ENCODE measurements at regions not wholly inside any gene's neighbourhood (a gene's known extent, or its start where the extent isn't known, plus 50 kb on each side); places are given as distances from the start of the nearest gene placed in this dataset.

GRCh38 chr3:178028933-178029332 is 507.3 kb upstream of the KCNMB2 start:
- H3K4me1 ChIP-seq: no peaks in the 10 kb centered on the region
- no peaks in the 10 kb centered on the region for H3K27me3 ChIP-seq
- no peak overlapping the region for H3K27ac ChIP-seq
- no peaks in the 10 kb centered on the region for H3K36me3 ChIP-seq
- H3K9me3 ChIP-seq: no peaks in the 10 kb centered on the region
- DNase-seq (ENCODE audit: low spot score in 2 of 2): no peak
- TF ChIP-seq CTCF (IDR thresholded peaks at IDR 0.05) (no peak), POLR2A (IDR thresholded peaks at IDR 0.05) (no peak), POLR2AphosphoS5 (IDR thresholded peaks at IDR 0.05) (no peak)
- no peak overlapping the region for H3K4me3 ChIP-seq
- intact Hi-C loops (cut with DNase I; ENCODE audit: low total_unique reads): no loop called here

- Histone ChIP-seq H3K9me3 (no peaks in the 10 kb centered on the region), H3K36me3 (no peaks in the 10 kb centered on the region), H3K27me3 (no peaks in the 10 kb centered on the region), H3K4me1 (no peaks in the 10 kb centered on the region), H3K4me3 (no peak overlapping the region), H3K27ac (no peak overlapping the region)
- intact Hi-C loops (cut with DNase I; ENCODE audit: low total_unique reads): no loop called here
- TF ChIP-seq CTCF (IDR thresholded peaks at IDR 0.05) (no peak), POLR2AphosphoS5 (IDR thresholded peaks at IDR 0.05) (no peak), POLR2A (IDR thresholded peaks at IDR 0.05) (no peak)
- no peak for DNase-seq (ENCODE audit: low spot score in 2 of 2)
Measured at GRCh38 chr3:178036451-178037144, 499.6 kb upstream of the KCNMB2 start.

GRCh38 chr3:178041931-178042330 is 494.3 kb upstream of the KCNMB2 start:
- intact Hi-C loops (cut with DNase I; ENCODE audit: low total_unique reads): no loop called here
- Histone ChIP-seq H3K36me3 (no peaks in the 10 kb centered on the region), H3K4me3 (no peak overlapping the region), H3K4me1 (no peaks in the 10 kb centered on the region), H3K27me3 (no peaks in the 10 kb centered on the region), H3K27ac (no peak overlapping the region), H3K9me3 (no peaks in the 10 kb centered on the region)
- TF ChIP-seq CTCF (IDR thresholded peaks at IDR 0.05) (no peak), POLR2AphosphoS5 (IDR thresholded peaks at IDR 0.05) (no peak), POLR2A (IDR thresholded peaks at IDR 0.05) (no peak)
- DNase-seq (ENCODE audit: low spot score in 2 of 2): no peak

GRCh38 chr3:178042376-178042775 is 493.9 kb upstream of the KCNMB2 start:
- intact Hi-C loops (cut with DNase I; ENCODE audit: low total_unique reads): no loop called here

GRCh38 chr3:178043084-178043483 is 493.2 kb upstream of the KCNMB2 start:
- intact Hi-C loops (cut with DNase I; ENCODE audit: low total_unique reads): no loop called here
- no peak for TF ChIP-seq POLR2AphosphoS5 (IDR thresholded peaks at IDR 0.05)
- TF ChIP-seq POLR2A (IDR thresholded peaks at IDR 0.05): no peak
- TF ChIP-seq CTCF (IDR thresholded peaks at IDR 0.05): no peak

More at GRCh38 chr3:178042376-178042775, 493.9 kb upstream of the KCNMB2 start:
- DNase-seq (ENCODE audit: low spot score in 2 of 2): no peak
- H3K27me3 ChIP-seq: no peaks in the 10 kb centered on the region
- H3K9me3 ChIP-seq: no peaks in the 10 kb centered on the region
- no peak overlapping the region for H3K4me3 ChIP-seq
- TF ChIP-seq CTCF (IDR thresholded peaks at IDR 0.05) (no peak), POLR2A (IDR thresholded peaks at IDR 0.05) (no peak)
- no peaks in the 10 kb centered on the region for H3K4me1 ChIP-seq
- H3K36me3 ChIP-seq: no peaks in the 10 kb centered on the region
- no peak overlapping the region for H3K27ac ChIP-seq

More at GRCh38 chr3:178043084-178043483, 493.2 kb upstream of the KCNMB2 start:
- Histone ChIP-seq H3K36me3 (no peaks in the 10 kb centered on the region), H3K27ac (no peak overlapping the region), H3K4me1 (no peaks in the 10 kb centered on the region), H3K27me3 (no peaks in the 10 kb centered on the region), H3K9me3 (no peaks in the 10 kb centered on the region), H3K4me3 (no peak overlapping the region)
- DNase-seq (ENCODE audit: low spot score in 2 of 2): no peak

All from breast epithelium (tissue), 4 donors.